Neuronal stem cell (in vitro differentiated cells): ENCODE measurements at regions not wholly inside any gene's neighbourhood (a gene's known extent, or its start where the extent isn't known, plus 50 kb on each side); places are given as distances from the start of the nearest gene placed in this dataset.

Source experiments
- DNase-seq: peaks from one replicate; pipeline ENCODE4 v3.0.0-alpha.2; 2013; ENCODE audit warnings: low spot score
- H2AFZ ChIP-seq: one replicate; pipeline ENCODE4 v1.6.1; 2013; ENCODE audit warnings: mild to moderate bottlenecking, low read length, inconsistent platforms
- H2AK5ac ChIP-seq: 2 replicates; pipeline ENCODE4 v1.6.1; 2013; ENCODE audit warnings: low read depth, mild to moderate bottlenecking, inconsistent platforms, low read length, moderate library complexity, mixed read lengths
- H2BK120ac ChIP-seq: 2 replicates; pipeline ENCODE4 v1.6.1; 2013; ENCODE audit warnings: low read depth, mild to moderate bottlenecking, inconsistent platforms, low read length, moderate library complexity, mixed read lengths
- H2BK12ac ChIP-seq: one replicate; pipeline ENCODE4 v1.6.1; 2013; ENCODE audit warnings: low read length, inconsistent platforms
- H2BK15ac ChIP-seq: 2 replicates; pipeline ENCODE4 v1.6.1; 2013; ENCODE audit warnings: mild to moderate bottlenecking, low read length, inconsistent platforms, mixed read lengths
- H2BK5ac ChIP-seq: one replicate; pipeline ENCODE4 v1.6.1; 2013; ENCODE audit warnings: inconsistent platforms, mild to moderate bottlenecking, low read length, moderate library complexity
- H3K14ac ChIP-seq: one replicate; pipeline ENCODE4 v1.6.1; 2013; ENCODE audit warnings: low read length, inconsistent platforms
- H3K18ac ChIP-seq: 2 replicates; pipeline ENCODE4 v1.6.1; 2013; ENCODE audit warnings: low read length, inconsistent platforms
- H3K23ac ChIP-seq: 2 replicates; pipeline ENCODE4 v1.6.1; 2013; ENCODE audit warnings: low read depth, mild to moderate bottlenecking, mixed read lengths, low read length, inconsistent platforms; ENCODE audit not compliant: poor library complexity
- H3K27ac ChIP-seq: replicated peaks from 3 replicates; pipeline ENCODE4 v1.5.1; 2013; ENCODE audit warnings: low read length, inconsistent platforms
- H3K27me3 ChIP-seq, 3 experiments: 2 replicates each; pipeline ENCODE4 v1.6.1; 2013; ENCODE audit warnings: low read length in 3 of 3, mild to moderate bottlenecking in 2 of 3, inconsistent platforms in 1 of 3, low read depth in 1 of 3, mixed read lengths in 1 of 3, moderate library complexity in 1 of 3; ENCODE audit not compliant: control insufficient read depth in 3 of 3, insufficient read depth in 3 of 3
- H3K36me3 ChIP-seq, 2 donors: replicated peaks in 1 of 2; 2 replicates each; pipeline ENCODE4 v1.6.1; 2013; ENCODE audit warnings: low read length in 2 of 2; ENCODE audit not compliant: control insufficient read depth in 2 of 2, insufficient read depth in 2 of 2
- H3K4ac ChIP-seq: 2 replicates; pipeline ENCODE4 v1.6.1; 2013; ENCODE audit warnings: inconsistent platforms, mild to moderate bottlenecking, low read length, moderate library complexity
- H3K4me1 ChIP-seq, 2 donors: 1 replicate in 1 of 2; 2 replicates in 1 of 2; pipeline ENCODE4 v1.6.1; 2013; ENCODE audit warnings: low read length in 2 of 2, low read depth in 1 of 2; ENCODE audit not compliant: control insufficient read depth in 2 of 2, insufficient read depth in 1 of 2
- H3K4me2 ChIP-seq: one replicate; pipeline ENCODE4 v1.6.1; 2013; ENCODE audit warnings: mild to moderate bottlenecking, low read length, inconsistent platforms; ENCODE audit not compliant: insufficient read depth, poor library complexity, severe bottlenecking
- H3K4me3 ChIP-seq, 2 donors: 2 replicates each; pipeline ENCODE4 v1.5.1; 2013; ENCODE audit warnings: low read length in 2 of 2, mild to moderate bottlenecking in 2 of 2, inconsistent platforms in 1 of 2, moderate library complexity in 1 of 2
- H3K79me1 ChIP-seq: one replicate; pipeline ENCODE4 v1.6.1; 2013; ENCODE audit warnings: low read depth, mild to moderate bottlenecking, inconsistent platforms, low read length, moderate library complexity
- H3K9ac ChIP-seq: one replicate; pipeline ENCODE4 v1.6.1; 2013; ENCODE audit warnings: mild to moderate bottlenecking, low read depth, low read length, inconsistent platforms; ENCODE audit not compliant: poor library complexity
- H3K9me3 ChIP-seq, 2 donors: replicated peaks in 1 of 2; 2 replicates each; pipeline versions ENCODE3 to v1.6.1; 2013; ENCODE audit warnings: low read length in 2 of 2, mild to moderate bottlenecking in 2 of 2, inconsistent platforms in 1 of 2, low read depth in 1 of 2, mixed read lengths in 1 of 2, moderate library complexity in 1 of 2; ENCODE audit not compliant: control insufficient read depth in 2 of 2, insufficient read depth in 1 of 2
- H4K8ac ChIP-seq: one replicate; pipeline ENCODE4 v1.6.1; 2013; ENCODE audit warnings: low read depth, mild to moderate bottlenecking, inconsistent platforms, low read length, moderate library complexity
- H4K91ac ChIP-seq: one replicate; pipeline ENCODE4 v1.6.1; 2013; ENCODE audit warnings: low read length, low read depth, mild to moderate bottlenecking, inconsistent platforms; ENCODE audit not compliant: poor library complexity
- WGBS, 2 donors: extraction: QIAGEN DNeasy Blood & Tissue Kit; methylation state at CpG; one replicate each; pipeline ENCODE4 v1.1.7; 2013; ENCODE audit warnings: missing lambda C conversion rate in 2 of 2, mixed read lengths in 1 of 2; ENCODE audit not compliant: insufficient read length in 2 of 2, insufficient replicate concordance in 1 of 2; ENCODE audit errors: extremely low coverage in 2 of 2; 5-methylcytosine and 5-hydroxymethylcytosine counted together

DNA sequence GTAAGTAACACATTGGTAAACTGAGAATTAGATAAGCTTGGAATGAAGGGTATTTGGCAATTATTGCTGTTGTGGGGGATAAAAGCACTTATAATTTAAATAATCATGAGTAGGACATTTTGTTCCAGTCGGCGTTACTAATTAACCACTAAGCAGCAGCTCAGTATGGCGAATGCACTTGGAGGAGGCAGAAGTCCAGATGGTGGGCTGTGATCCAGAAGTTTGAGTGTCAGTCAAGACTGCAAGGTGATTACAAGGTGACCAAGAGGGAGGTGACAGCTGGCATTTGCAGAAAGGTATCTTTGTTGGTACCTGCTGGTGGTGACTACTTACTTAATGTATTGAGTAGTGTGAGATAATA is 643.6 kb upstream of the FAM98A start:
- Histone ChIP-seq H3K4ac (no peak overlapping the region), H2AFZ (no peak overlapping the region), H3K4me3 (no peak overlapping the region), H3K27ac (no peak overlapping the region), H4K8ac (no peak overlapping the region), H2BK120ac (no peak overlapping the region), H3K18ac (no peak overlapping the region), H3K36me3 (no peaks in the 10 kb centered on the region), H3K27me3 (no peaks in the 10 kb centered on the region), H2BK5ac (no peak overlapping the region), H4K91ac (no peak overlapping the region), H2AK5ac (no peak overlapping the region), H3K4me1 (peaks cover 0 to 1% of the 10 kb centered on the region in 2 donors), H3K4me2 (no peak overlapping the region), H2BK12ac (no peak overlapping the region), H3K23ac (no peak overlapping the region), H3K9ac (no peak overlapping the region), H3K14ac (no peak overlapping the region), H2BK15ac (no peak overlapping the region), H3K9me3 (peaks cover 0 to 4% of the 10 kb centered on the region in 2 donors), H3K79me1 (no peaks in the 10 kb centered on the region)
- DNase-seq, result no peak
- WGBS, 2 donors, result no CpG with 5 or more reads among the region's 3 CpGs

- no peak overlapping the region for H3K27ac ChIP-seq
- no peak overlapping the region for H3K9ac ChIP-seq
- no CpG with 5 or more reads among the region's 6 CpGs for WGBS, 2 donors
- no peaks in the 10 kb centered on the region for H3K27me3 ChIP-seq
- H4K91ac ChIP-seq, result no peak overlapping the region
- no peak overlapping the region for H2AFZ ChIP-seq
- no peak overlapping the region for H3K23ac ChIP-seq
- no peak overlapping the region for H4K8ac ChIP-seq
- H3K4me1 ChIP-seq, result peaks cover 0 to 1% of the 10 kb centered on the region in 2 donors
- H3K18ac ChIP-seq, result no peak overlapping the region
- H2BK5ac ChIP-seq, result no peak overlapping the region
- H2BK12ac ChIP-seq, result no peak overlapping the region
- H3K9me3 ChIP-seq, result peaks cover 0 to 4% of the 10 kb centered on the region in 2 donors
- H3K4ac ChIP-seq, result no peak overlapping the region
- H2AK5ac ChIP-seq, result no peak overlapping the region
- H2BK120ac ChIP-seq, result no peak overlapping the region
- no peak overlapping the region for H2BK15ac ChIP-seq
- H3K14ac ChIP-seq, result no peak overlapping the region
- DNase-seq, result peak; percentile 8
- H3K36me3 ChIP-seq, result no peaks in the 10 kb centered on the region
- H3K79me1 ChIP-seq, result no peaks in the 10 kb centered on the region
- H3K4me3 ChIP-seq, result no peak overlapping the region
- no peak overlapping the region for H3K4me2 ChIP-seq
These were observed 643.0 kb upstream of the FAM98A start for GRCh38 chr2:34241905-34242762.

GRCh38 chr2:34239511-34239910 is 640.4 kb upstream of the FAM98A start:
- Histone ChIP-seq H3K79me1 (no peaks in the 10 kb centered on the region), H3K27me3 (no peaks in the 10 kb centered on the region), H3K23ac (no peak overlapping the region), H2BK15ac (no peak overlapping the region), H2BK5ac (no peak overlapping the region), H3K4ac (no peak overlapping the region), H3K4me2 (no peak overlapping the region), H2AFZ (no peak overlapping the region), H3K14ac (no peak overlapping the region), H2BK12ac (no peak overlapping the region), H3K4me3 (no peak overlapping the region), H2AK5ac (no peak overlapping the region), H3K9ac (no peak overlapping the region), H3K27ac (no peak overlapping the region), H3K4me1 (peaks cover 0 to 1% of the 10 kb centered on the region in 2 donors), H3K9me3 (peaks cover 0 to 3% of the 10 kb centered on the region in 2 donors), H3K18ac (no peak overlapping the region), H2BK120ac (no peak overlapping the region), H3K36me3 (no peaks in the 10 kb centered on the region), H4K8ac (no peak overlapping the region), H4K91ac (no peak overlapping the region)
- no peak for DNase-seq
- WGBS, 2 donors, result no CpG with 5 or more reads among the region's 1 CpG

GRCh38 chr2:34234823-34235222 is 635.7 kb upstream of the FAM98A start:
- H3K27ac ChIP-seq, result no peak overlapping the region
- no peak overlapping the region for H2BK120ac ChIP-seq
- no peak overlapping the region for H3K4me3 ChIP-seq
- no peak overlapping the region for H2BK15ac ChIP-seq
- no peak overlapping the region for H3K9ac ChIP-seq
- H2BK12ac ChIP-seq, result no peak overlapping the region
- no peak overlapping the region for H3K23ac ChIP-seq
- no CpG with 5 or more reads among the region's 3 CpGs for WGBS, 2 donors
- peaks cover 0 to 3% of the 10 kb centered on the region in 2 donors for H3K9me3 ChIP-seq
- no peak overlapping the region for H4K91ac ChIP-seq
- H3K36me3 ChIP-seq, result no peaks in the 10 kb centered on the region
- H3K79me1 ChIP-seq, result no peaks in the 10 kb centered on the region
- H3K18ac ChIP-seq, result no peak overlapping the region
- H2AFZ ChIP-seq, result no peak overlapping the region
- no peak overlapping the region for H3K4me2 ChIP-seq
- no peak overlapping the region for H3K14ac ChIP-seq
- no peak overlapping the region for H2AK5ac ChIP-seq
- H3K27me3 ChIP-seq, result no peaks in the 10 kb centered on the region
- H3K4ac ChIP-seq, result no peak overlapping the region
- no peak overlapping the region for H4K8ac ChIP-seq
- DNase-seq, result no peak
- no peak overlapping the region for H2BK5ac ChIP-seq
- H3K4me1 ChIP-seq, result no peaks in the 10 kb centered on the region
